ENCODE measurements at regions not wholly inside any gene's neighbourhood (a gene's known extent, or its start where the extent isn't known, plus 50 kb on each side); places are given as distances from the start of the nearest gene placed in this dataset.
"Not testable (repeated sequence)": the region's sequence is repeated elsewhere in the genome, so short reads cannot be mapped to it uniquely, and the experiment has no call there.

DNA sequence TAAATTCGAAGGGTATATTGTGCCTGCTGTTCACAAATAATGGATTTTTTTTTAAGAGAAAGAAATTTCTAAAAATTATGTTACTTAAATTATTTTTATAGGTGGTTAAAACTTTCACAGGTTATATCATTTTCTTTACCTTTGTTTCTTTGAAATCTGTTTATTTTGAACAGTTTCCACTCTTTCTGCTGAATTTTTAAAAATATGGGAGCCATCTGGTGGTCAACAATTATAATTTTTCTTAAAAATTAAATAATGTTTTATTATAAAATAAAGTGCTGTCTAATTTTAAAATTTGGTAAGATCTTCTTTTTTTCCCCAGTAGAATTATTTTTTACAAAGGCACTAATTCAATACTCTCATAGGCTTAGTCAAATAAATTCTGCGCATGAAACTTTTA is 263.9 kb downstream of the ETV1 start:
- in situ Hi-C loops (cut with HindIII; ENCODE audit: low sequenced_read_pairs) = no loop called here

DNA sequence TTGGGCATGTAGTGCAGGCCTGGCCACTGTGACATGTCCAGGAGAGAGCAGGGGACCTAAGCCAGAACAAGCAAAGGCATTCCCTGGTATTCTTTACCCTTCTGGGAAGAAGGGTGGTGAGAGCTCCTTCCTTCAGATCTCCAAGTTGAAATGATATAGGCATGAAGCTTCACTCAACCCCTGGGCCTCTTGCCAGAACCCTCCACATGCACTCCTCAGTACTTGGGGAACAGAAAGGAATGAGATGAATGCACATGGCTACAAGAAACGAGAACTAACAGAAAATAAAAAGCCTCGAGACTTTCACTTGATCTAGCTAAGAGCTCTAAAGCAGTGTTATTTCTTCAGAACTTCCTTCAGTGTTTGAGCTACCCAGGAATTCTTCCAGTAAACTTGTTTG is 262.2 kb downstream of the ETV1 start:
- in situ Hi-C loops (cut with HindIII; ENCODE audit: low sequenced_read_pairs) = no loop called here

DNA sequence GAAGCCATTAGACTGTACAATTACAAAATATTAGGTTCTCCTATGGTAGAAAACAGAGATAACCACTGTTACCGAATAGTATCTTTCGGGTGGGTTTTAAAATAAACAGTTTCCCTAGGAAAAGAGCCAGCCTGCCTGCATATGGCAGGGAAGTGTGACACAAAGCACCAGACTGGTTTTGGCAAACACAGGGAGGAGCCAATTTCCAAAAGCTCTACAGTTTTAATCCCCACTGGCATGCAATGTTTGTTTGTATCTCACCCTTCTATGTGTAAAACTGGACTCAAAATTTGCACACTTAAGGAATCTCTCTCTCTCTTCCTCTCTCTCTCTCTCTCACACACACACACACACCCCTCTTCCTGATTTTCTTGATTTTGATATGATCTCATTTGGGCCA is 261.7 kb downstream of the ETV1 start:
- in situ Hi-C loops (cut with HindIII; ENCODE audit: low sequenced_read_pairs) = no loop called here

DNA sequence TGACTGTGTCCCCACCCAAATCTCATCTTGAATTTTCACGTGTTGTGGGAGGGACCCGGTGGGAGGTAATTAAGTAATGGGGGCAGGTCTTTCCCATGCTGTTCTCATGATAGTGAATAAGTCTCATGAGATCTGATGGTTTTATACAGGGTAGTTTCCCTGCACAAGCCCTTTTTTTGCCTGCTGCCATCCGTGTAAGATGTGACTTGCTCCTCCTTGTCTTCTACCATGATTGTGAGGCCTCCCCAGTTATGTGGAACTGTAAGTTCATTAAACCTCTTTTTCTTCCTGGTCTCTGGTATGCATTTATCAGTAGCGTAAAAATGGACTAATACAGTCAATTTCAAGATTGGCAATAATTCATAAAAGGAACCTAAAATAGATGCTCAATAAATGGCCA is 261.0 kb downstream of the ETV1 start:
- in situ Hi-C loops (cut with HindIII; ENCODE audit: low sequenced_read_pairs) = not testable (repeated sequence)

DNA sequence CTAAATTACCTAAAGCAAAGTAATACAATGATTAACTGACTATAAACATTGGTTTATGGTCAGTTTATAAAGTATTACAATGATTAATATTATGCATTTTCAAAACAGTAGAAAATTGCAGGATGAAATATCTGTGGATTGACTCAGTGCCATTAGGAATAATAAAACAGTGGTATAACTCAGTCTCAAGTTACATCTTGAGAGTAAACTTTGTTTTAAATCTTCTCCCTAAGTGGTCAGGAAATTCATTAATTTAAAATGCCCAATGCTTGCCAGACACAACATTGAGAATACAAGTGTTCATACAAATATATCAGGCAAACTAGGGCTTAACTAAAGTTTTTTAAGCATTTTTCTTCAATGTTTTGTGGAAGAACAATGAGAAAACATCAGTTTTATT is 257.8 kb downstream of the ETV1 start:
- in situ Hi-C loops (cut with HindIII; ENCODE audit: low sequenced_read_pairs) = no loop called here

DNA sequence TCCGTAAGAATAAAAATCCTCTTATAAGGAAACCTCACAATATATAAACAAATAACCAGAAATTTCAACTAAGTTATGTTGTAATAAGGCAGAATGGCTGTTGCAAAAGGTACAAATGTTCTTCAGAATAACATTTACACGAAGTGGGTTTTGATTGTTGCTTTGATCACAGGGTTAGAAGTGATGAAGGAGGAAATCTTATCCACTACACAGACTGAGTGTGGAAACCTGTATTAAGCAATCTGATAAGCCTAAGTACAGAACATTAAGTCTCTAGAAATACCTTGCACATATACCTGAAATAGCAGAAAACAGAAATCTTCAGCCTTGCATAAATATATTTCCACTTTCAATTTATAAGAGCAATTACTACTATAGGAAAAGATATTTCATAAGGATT is 251.9 kb downstream of the ETV1 start:
- in situ Hi-C loops (cut with HindIII; ENCODE audit: low sequenced_read_pairs) = no loop called here

DNA sequence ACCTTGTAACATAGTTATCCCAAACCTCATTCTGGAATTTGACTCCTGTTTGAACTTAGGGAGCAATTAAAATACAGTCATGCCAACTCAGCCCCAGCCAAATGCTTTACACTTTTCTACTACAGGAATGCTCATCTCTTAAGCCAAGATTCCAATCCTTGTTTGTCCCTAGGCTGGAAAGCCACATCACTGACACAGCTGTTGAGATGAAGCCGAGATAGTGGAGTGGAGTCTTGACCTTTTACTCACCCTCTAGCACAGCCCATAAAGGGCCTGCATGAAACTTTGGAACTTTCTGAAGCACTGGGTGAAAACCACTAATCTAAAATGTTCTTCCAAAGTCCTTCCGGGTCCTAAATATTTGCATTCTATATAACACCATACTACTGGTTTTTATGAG is 247.3 kb downstream of the ETV1 start:
- in situ Hi-C loops (cut with HindIII; ENCODE audit: low sequenced_read_pairs) = no loop called here

DNA sequence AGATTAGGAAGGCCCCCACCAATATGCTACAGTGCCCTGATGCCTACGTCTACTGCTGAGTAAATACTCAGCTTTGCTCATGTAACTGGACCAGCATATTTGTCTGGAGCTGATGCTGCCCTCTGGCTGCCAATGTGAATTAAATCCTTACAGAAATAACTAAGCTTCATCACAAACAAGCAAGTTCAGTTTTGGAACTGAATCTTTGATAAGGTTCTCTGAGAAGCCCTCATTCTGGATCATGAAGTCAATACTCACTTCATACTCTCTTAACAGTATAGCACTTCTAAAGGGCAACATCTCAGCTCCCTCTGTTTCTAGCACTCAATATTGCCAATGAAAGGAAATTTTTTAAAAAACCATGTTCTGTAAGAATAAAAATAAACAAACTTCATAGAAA is 246.7 kb downstream of the ETV1 start:
- in situ Hi-C loops (cut with HindIII; ENCODE audit: low sequenced_read_pairs) = no loop called here

DNA sequence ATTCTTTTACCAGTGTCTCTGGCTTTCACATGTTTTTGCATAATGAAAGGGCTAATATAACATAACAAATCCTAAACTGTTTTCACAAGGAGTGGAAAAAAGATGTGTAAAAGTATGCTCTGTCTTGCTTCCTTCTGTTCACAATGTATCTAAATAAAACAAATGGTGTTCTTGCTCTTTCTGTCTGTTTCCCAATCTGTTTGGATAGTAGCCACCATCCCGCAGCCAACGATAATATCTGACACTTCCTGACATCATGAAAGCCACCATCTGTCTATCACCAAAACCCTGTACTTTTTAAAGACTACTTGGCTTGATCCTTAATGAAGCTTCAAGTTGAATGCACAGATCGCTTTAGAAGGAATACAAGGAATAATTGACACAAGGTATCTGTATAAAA is 246.2 kb downstream of the ETV1 start:
- in situ Hi-C loops (cut with HindIII; ENCODE audit: low sequenced_read_pairs) = no loop called here

DNA sequence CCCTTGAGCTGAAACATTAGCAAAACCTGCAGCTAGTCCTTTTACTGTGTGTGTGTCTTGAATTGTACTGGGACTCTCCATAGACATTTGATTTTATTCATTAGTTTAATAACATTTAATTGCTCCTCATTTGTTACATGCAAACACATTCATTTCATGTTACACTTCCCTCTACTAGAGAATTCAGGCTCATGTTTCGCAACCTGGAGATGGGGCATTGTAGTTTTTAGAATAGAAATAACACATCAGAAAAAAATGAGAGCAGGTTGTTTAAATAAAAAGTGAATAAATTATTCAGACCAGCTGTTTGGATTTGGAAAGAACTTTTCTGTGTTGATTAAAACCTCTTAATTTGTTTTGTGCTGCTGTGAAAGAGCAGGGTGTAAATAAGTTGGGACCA is 243.9 kb downstream of the ETV1 start:
- in situ Hi-C loops (cut with HindIII; ENCODE audit: low sequenced_read_pairs) = no loop called here

DNA sequence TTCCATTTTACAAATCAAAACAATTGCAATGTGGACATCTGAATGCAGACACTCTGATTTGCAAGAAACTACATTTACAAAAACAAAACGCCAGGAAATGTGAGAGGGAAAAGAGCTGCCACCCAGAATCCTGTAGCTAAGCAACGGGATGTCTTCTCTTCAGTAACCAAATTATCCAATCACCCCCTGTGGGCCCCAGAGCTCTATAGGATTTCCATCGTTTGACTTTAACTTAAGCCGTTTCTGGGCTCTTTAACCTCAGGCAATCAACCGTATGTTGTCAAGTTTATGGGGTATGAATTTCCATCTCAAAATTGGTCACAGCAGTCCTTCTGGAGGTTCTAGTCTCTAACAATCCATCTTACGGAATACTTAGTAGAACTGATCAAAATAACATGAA is 240.5 kb downstream of the ETV1 start:
- in situ Hi-C loops (cut with HindIII; ENCODE audit: low sequenced_read_pairs) = no loop called here

DNA sequence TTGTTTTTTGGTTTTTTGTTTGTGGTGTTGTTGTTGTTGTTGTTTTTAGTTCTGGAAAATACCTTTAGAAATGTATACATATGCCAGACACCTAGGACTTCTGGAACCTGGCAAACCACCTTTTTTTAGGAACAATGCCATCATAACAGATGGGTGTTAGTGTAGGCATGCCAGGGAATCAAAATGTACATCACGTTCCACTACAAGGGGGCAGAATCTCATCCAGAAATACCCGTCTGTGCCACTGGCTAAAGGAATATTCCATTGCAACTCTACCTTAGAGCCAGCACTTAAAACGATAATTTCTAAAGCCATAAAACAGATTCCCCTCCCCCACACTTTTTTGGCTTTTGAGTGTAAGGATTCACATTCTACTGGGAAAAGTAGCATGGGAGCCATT is 239.8 kb downstream of the ETV1 start:
- in situ Hi-C loops (cut with HindIII; ENCODE audit: low sequenced_read_pairs) = no loop called here

DNA sequence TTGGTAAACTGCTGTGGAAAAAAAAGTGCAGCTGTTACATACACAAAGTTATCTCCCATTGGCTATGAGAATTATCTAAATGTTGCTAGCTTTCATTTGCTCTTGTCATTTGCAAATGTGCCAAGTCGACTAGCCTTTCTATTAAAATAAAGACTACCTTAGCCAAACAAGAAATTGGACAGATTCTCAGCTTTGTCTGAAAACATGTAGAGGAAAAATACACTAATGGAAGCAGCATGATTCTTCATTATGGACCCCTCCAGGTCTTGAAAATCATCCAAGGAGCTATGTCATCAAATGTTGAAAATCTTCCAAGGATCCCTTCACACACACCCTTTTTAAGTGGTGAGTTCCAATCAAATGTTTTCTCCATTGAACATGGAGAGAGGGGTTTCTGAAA is 237.7 kb downstream of the ETV1 start:
- in situ Hi-C loops (cut with HindIII; ENCODE audit: low sequenced_read_pairs) = no loop called here

DNA sequence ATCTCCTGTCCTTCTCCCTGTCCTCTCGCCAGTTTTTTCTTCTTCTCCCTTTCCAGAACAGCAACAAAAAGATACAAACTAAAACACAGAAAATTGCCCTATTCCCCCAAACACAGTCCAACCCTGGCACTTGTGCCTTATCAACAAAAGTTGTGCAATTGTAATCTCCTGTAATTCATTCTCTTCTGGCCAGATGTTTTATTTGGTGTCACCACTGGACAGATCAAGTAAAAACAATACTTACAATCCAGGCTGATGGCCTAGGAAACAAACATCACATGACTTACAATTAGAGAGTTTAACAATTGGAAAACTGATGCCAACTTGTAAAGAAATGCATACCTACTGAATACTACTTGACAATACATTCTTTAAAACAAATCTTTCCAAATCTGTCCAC is 231.6 kb downstream of the ETV1 start:
- in situ Hi-C loops (cut with HindIII; ENCODE audit: low sequenced_read_pairs) = no loop called here

DNA sequence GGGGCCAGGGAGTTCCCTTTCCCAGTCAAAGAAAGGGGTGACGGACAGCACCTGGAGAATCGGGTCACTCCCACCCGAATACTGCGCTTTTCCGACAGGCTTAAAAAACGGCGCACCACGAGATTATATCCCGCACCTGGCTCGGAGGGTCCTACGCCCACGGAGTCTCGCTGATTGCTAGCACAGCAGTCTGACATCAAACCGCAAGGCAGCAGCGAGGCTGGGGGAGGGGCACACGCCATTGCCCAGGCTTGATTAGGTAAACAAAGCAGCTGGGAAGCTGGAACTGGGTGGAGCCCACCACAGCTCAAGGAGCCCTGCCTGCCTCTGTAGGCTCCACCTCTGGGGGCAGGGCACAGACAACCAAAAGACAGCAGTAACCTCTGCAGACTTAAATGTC is 223.6 kb downstream of the ETV1 start:
- in situ Hi-C loops (cut with HindIII; ENCODE audit: low sequenced_read_pairs) = not testable (repeated sequence)

DNA sequence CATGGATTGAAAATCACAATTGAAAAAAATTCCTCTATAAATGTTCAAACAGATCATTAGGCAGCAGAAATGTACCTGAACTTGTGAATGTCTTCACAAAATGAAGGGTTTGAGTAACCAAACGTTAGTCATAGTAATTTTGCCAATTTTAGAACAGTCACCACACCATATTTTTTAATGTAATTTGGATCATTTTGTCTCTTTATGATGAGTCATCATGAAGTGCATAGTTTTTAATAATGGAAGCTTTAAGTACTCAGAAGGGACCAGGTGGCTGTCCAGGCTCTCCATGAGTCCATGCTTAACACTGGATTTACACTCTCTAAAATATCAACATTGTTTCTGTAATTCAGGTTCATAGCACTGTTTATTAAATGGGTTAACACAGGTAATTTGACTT is 219.2 kb downstream of the ETV1 start:
- in situ Hi-C loops (cut with HindIII; ENCODE audit: low sequenced_read_pairs) = no loop called here

DNA sequence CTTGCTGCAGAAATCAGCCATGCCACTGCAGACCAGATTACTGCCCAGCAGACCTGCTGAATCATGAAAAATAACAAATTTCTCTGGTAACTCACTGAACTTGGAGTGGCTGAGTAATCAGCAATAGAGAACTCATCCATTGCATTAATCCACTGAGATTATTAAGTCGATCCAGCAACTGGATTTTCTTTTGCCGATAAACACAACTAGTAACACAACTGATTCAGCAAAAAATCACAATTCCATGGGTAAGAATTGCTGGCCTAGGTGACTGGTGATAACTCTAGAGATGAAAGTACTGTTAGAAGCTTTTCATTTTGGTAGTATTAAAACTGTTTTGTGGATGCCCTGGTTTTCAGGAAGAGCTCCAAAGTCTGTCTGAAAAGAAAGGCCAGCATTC is 214.5 kb downstream of the ETV1 start:
- in situ Hi-C loops (cut with HindIII; ENCODE audit: low sequenced_read_pairs) = no loop called here

DNA sequence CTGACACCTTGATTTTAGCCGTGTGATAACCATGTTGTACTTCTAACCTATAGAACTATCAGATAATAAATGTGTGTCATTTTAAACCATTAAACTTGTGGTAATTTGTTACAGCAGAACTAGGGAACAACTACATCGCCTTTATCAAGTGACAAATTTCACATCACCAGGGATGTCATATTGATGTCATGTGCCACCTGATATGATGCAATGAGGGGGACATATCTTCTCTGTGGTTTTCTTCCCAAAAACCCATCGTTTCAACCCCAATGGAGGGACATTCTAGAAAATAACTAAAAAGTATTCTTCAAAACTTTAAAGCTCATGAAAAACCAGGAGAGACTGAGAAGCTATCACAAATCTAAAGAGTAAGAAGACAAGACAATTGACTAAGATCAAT is 212.2 kb downstream of the ETV1 start:
- in situ Hi-C loops (cut with HindIII; ENCODE audit: low sequenced_read_pairs) = no loop called here

DNA sequence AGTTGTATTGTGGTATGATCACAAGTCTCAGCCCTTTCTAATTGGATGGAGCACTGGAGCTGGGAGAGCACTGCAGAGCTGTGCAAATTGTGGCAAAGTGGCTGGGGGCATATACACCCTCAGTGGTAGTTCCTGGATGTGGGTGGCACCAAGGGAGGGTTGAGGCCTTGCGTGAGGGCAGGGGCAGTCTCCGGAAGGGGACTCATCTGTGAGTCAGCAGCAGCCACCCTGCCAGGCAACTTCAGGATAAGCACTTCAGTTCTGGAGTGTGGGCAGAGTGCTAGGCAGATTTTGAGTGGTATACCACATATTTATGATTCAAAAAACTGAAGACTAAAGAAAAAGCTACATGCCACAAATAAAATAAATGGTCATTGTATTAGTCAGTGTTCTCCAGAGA is 210.5 kb downstream of the ETV1 start:
- in situ Hi-C loops (cut with HindIII; ENCODE audit: low sequenced_read_pairs) = no loop called here

DNA sequence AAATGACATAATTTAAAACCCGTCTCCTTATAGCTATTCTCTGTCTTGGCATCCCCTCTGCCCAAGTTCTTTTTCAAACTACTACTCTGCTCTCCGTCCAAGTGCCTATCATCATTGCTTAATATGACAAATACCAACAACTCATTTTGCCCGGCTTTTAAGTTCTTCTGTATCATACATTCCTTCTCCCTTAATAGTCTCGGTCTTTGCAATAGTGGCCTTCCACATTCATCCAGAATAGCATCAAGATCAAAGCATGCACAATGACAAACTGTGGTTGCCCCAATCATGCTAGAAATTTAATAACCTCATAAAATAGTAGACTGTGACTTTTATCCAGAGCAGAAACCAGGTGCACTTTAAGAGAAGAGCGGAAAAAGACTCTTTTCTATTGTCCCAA is 198.9 kb downstream of the ETV1 start:
- in situ Hi-C loops (cut with HindIII; ENCODE audit: low sequenced_read_pairs) = no loop called here

DNA sequence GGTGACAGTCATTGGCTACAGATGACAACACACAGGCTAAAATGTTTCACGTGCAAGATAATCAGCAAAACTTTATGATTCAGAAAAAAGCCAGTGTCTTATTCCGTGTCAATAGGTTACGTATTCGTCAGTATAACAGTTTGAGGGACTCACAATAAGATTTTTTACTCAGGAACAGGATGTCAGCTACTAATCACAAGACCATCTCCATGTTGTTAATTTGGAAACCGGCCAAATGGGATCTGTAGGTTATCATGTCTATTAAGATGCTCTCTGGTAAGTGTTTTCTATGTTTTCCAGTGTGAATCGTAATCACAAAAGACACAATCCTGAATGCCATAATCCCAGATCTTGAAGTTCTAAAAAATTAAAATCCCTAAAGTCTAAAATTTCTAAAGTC is 197.3 kb downstream of the ETV1 start:
- in situ Hi-C loops (cut with HindIII; ENCODE audit: low sequenced_read_pairs) = no loop called here

DNA sequence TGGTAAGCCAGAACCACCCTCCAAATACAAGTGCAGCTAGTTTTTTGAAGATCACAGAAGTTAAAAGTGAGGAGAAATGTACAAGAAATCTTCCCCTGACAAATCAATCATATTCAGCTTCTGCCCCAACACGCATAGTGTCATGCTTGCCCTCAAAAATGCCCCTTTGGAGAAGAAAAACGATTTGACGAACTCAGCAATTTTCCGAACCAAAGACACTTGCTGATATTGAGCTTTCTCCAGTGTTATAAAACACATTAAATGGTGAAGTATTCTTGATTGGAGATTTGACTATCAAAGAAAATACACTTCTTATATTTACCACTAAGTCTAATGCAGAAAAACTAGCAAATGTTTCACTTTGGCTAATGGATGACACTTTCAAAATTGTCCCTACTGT is 195.5 kb downstream of the ETV1 start:
- in situ Hi-C loops (cut with HindIII; ENCODE audit: low sequenced_read_pairs) = no loop called here

DNA sequence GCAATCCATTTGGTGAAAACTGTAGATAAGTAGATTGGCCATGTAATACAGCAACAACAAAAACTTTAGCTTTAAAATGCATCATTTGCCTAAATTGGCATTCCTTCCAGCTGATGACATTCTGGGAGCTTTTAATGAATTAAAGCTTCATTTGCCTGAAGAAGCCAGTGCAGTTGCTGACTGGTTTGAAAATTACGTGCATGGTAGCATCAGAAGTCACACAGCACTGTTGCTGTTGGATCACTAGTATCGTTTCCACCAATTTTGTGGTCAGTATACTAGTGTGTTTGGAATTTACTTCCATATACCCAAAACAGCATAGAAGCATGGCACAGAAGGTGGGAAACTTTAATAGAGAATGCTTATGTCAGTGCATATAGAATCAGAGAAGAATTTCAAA is 194.9 kb downstream of the ETV1 start:
- in situ Hi-C loops (cut with HindIII; ENCODE audit: low sequenced_read_pairs) = no loop called here

DNA sequence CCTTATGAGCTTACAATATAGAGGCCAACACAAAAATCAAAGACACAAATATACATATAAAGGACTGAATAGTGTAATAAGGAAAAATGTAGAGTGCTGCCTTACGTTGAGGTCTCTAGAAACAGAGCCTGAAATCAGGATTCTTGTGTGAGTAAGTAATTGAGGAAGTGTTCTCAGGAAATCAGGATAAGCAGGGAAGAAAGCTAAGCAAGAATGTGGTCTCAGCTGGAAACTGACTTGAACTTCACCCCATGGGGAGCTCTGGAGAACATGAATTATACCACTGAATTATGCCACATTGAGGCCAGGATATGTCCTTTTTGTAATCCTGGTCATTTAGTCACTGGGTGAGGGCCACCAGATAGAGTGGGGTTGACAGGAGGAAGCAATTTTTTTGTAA is 191.9 kb downstream of the ETV1 start:
- in situ Hi-C loops (cut with HindIII; ENCODE audit: low sequenced_read_pairs) = no loop called here

All from endothelial cell of hepatic sinusoid (primary cell).